NCI-H2227 (cell line): ENCODE measurements at regions not wholly inside any gene's neighbourhood (a gene's known extent, or its start where the extent isn't known, plus 50 kb on each side); places are given as distances from the start of the nearest gene placed in this dataset.

ENCODE experiments used
- DNase-seq: peaks from one replicate; lab custom pipeline; 2025; ENCODE audit not compliant: unreplicated experiment; lab: John Stamatoyannopoulos, UW

GRCh38 chr17:73694491-73694890, 50.2 kb upstream of the SDK2 start:
- DNase-seq, result no peak

GRCh38 chr17:73695035-73695738, 50.9 kb upstream of the SDK2 start:
- no peak for DNase-seq

- no peak for DNase-seq
Observed at GRCh38 chr17:73696251-73696650, 52.0 kb upstream of the SDK2 start.

- peak; percentile 7 for DNase-seq
Observed at GRCh38 chr17:73697872-73698271, 53.6 kb upstream of the SDK2 start.

- DNase-seq, result no peak
Observed at GRCh38 chr17:73698966-73699365, 54.7 kb upstream of the SDK2 start.

GRCh38 chr17:73701701-73702100, 57.5 kb upstream of the SDK2 start:
- DNase-seq, result no peak

- DNase-seq, result no peak
Observed at GRCh38 chr17:73703192-73703591, 58.9 kb upstream of the SDK2 start.

GRCh38 chr17:73703917-73704316, 59.7 kb upstream of the SDK2 start:
- no peak for DNase-seq

- peak; percentile 24 for DNase-seq
Observed at GRCh38 chr17:73705594-73705993, 61.3 kb upstream of the SDK2 start.

GRCh38 chr17:73706428-73706827, 62.2 kb upstream of the SDK2 start:
- DNase-seq, result no peak

- DNase-seq, result no peak
Observed at GRCh38 chr17:73706858-73707257, 62.6 kb upstream of the SDK2 start.

GRCh38 chr17:73707358-73707757, 63.1 kb upstream of the SDK2 start:
- DNase-seq, result no peak

GRCh38 chr17:73710095-73710592, 65.9 kb upstream of the SDK2 start:
- DNase-seq, result no peak

GRCh38 chr17:73711184-73711583, 66.9 kb upstream of the SDK2 start:
- no peak for DNase-seq

GRCh38 chr17:73711916-73712315, 67.7 kb upstream of the SDK2 start:
- DNase-seq, result no peak

- DNase-seq, result no peak
Observed at GRCh38 chr17:73713136-73713535, 68.9 kb upstream of the SDK2 start.

- no peak for DNase-seq
Observed at GRCh38 chr17:73715769-73716168, 71.5 kb upstream of the SDK2 start.

GRCh38 chr17:73717690-73718089, 73.4 kb upstream of the SDK2 start:
- no peak for DNase-seq

GRCh38 chr17:73718362-73718761, 74.1 kb upstream of the SDK2 start:
- no peak for DNase-seq

GRCh38 chr17:73718912-73719311, 74.7 kb upstream of the SDK2 start:
- peak; percentile 33 for DNase-seq

GRCh38 chr17:73719588-73720071, 75.4 kb upstream of the SDK2 start:
- peak; percentile 65 for DNase-seq

GRCh38 chr17:73720187-73720834, 76.1 kb upstream of the SDK2 start:
- no peak for DNase-seq
